ENCODE measurements at regions not wholly inside any gene's neighbourhood (a gene's known extent, or its start where the extent isn't known, plus 50 kb on each side); places are given as distances from the start of the nearest gene placed in this dataset.

DNA sequence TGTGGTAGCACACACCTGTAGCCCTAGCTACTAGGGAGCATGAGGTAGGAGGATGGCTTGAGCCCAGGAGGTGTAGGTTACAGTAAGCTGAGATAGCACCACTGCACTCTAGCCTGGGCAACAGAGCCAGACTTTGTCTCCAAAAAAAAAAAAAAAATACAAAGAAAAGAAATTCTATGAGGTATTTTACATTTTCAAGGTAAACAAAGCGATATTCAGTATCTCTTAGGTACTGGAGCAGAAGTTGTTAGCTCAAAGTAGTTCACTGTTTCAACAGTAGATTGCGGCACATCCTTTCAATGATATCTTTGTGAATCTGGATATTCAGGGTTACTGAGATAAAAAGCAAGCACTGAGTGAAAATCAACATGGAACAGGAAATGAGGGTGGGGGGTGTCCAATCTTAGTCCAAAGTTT lies 318.5 kb downstream of the ZNF621 start:
- peaks cover 8% of the 10 kb centered on the region for H3K9me3 Mint-ChIP-seq
- intact Hi-C loops (cut with micrococcal nuclease) = no loop called here
- no peak overlapping the region for H3K4me3 Mint-ChIP-seq
- CTCF ChIA-PET = interaction anchor here (0.7 kb wide), 1 partner anchor 240 kb away, joined by 3 read pairs; no protein-coding TSS in a partner anchor
- H3K4me1 Mint-ChIP-seq (ENCODE audit: low read depth) = no peaks in the 10 kb centered on the region
- H3K27me3 Mint-ChIP-seq (ENCODE audit: low read depth) = peaks cover 16% of the 10 kb centered on the region
- DNase-seq = no peak
- H3K36me3 Mint-ChIP-seq (ENCODE audit: low read depth) = no peaks in the 10 kb centered on the region
- no peak overlapping the region for H3K27ac Mint-ChIP-seq

DNA sequence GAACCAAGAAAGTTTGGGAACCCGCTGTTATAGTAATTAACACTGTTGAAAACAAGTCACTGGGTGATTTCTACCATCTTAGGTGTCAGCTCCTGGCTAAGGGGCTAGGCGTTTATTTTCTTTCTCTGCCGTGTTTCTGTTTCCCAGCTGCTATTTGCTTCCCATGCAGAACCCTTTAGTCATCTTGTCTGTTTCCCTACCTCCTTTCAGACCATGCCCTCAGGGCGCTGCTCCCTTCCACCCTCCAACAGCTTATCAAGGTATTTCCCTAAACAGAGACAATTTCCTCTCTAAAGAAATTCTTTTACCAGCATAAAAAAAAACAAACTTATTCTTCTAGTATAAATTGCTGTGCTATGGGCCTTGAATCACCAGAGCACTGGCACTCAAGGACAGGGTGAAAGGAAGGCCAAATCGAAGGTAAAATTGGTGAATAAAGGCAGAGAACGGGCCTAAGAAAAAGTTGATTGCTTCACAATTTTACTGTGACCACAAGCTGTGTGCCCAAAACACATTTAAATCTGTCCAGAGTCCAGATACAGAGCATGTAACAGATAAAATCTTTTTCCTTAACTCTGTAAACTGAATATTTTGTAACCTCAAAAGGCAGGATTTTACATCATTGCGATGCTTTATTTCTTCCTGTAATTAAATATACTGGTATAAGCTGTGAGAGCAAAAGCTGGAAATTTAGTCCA lies 319.2 kb downstream of the ZNF621 start:
- CTCF ChIA-PET = interaction anchor here (0.6 to 0.7 kb wide), 2 partner anchors 27 to 241 kb away, joined by 3 read pairs; no protein-coding TSS in a partner anchor
- DNase-seq = no peak
- intact Hi-C loops (cut with micrococcal nuclease) = no loop called here
- no peak overlapping the region for H3K4me3 Mint-ChIP-seq
- H3K4me1 Mint-ChIP-seq (ENCODE audit: low read depth) = no peaks in the 10 kb centered on the region
- no peak overlapping the region for H3K27ac Mint-ChIP-seq
- peaks cover 8% of the 10 kb centered on the region for H3K9me3 Mint-ChIP-seq
- H3K27me3 Mint-ChIP-seq (ENCODE audit: low read depth) = peaks cover 16% of the 10 kb centered on the region
- H3K36me3 Mint-ChIP-seq (ENCODE audit: low read depth) = no peaks in the 10 kb centered on the region

DNA sequence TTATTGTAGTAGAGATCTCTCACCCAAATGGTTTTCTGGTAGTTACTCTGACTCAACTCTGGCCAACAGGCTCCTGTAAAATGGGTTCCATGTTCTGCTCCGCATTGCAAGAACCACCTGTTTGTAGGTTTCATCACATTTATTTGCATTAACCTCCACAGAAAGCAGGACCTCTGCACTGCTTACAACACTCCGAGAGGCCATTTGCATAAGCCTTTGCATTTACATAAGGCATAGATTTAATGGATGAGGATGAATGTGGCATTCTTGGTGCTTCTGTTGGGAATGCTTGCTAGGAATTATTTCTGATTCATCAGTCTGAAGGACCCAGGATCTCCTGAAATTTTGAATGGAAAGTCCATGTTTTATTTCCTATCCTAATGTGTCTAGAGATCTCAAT lies 320.1 kb downstream of the ZNF621 start:
- intact Hi-C loops (cut with micrococcal nuclease) = no loop called here
- Mint-ChIP-seq H3K27me3 (ENCODE audit: low read depth) (peaks cover 16% of the 10 kb centered on the region), H3K4me1 (ENCODE audit: low read depth) (no peaks in the 10 kb centered on the region), H3K9me3 (peaks cover 8% of the 10 kb centered on the region), H3K27ac (no peak overlapping the region), H3K4me3 (no peak overlapping the region), H3K36me3 (ENCODE audit: low read depth) (no peaks in the 10 kb centered on the region)
- CTCF ChIA-PET = no interaction called here
- DNase-seq = no peak

DNA sequence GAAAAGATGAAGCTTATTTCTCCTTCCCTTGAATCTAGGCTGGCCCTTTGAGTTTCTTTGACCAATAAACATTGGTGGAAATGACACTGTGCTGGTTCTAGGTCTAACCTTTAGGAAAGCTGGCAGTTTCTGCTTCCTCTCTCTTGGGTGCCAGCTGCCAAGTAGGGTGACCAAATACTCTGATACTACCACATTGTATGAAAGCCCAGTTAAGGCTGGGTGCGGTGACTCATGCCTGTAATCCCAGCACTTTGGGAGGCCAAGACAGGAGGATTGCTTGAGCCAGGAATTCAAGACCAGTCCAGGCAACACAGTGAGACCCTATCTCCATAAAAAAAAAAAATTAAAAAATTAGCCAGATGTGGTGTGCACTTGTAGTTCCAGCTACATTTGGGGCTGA lies 320.7 kb downstream of the ZNF621 start:
- Mint-ChIP-seq H3K4me1 (ENCODE audit: low read depth) (no peaks in the 10 kb centered on the region), H3K9me3 (peaks cover 8% of the 10 kb centered on the region), H3K27me3 (ENCODE audit: low read depth) (peaks cover 16% of the 10 kb centered on the region), H3K27ac (no peak overlapping the region), H3K4me3 (no peak overlapping the region), H3K36me3 (ENCODE audit: low read depth) (no peaks in the 10 kb centered on the region)
- CTCF ChIA-PET = no interaction called here
- no peak for DNase-seq
- intact Hi-C loops (cut with micrococcal nuclease) = no loop called here

DNA sequence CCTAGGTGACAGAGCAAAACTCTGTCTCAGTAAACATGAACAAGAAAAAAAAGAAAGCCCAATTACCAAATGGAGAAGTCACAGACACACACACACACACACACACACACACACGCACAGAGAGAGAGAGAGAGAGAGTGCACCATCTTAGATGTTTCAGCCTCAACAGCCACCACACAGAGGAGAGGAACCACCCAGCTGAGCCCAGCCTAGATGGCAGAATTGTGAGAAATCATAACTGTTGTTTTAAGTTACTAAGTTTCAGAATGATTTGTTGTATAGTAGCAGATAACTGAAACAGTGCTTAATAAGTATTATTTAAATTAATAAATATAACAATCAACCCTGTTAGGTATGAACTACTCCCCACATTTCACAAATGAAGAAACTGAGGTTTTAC lies 321.2 kb downstream of the ZNF621 start:
- Mint-ChIP-seq H3K36me3 (ENCODE audit: low read depth) (no peaks in the 10 kb centered on the region), H3K27ac (no peak overlapping the region), H3K27me3 (ENCODE audit: low read depth) (peaks cover 16% of the 10 kb centered on the region), H3K4me1 (ENCODE audit: low read depth) (no peaks in the 10 kb centered on the region), H3K9me3 (peaks cover 8% of the 10 kb centered on the region), H3K4me3 (no peak overlapping the region)
- intact Hi-C loops (cut with micrococcal nuclease) = no loop called here
- CTCF ChIA-PET = no interaction called here
- DNase-seq = no peak

DNA sequence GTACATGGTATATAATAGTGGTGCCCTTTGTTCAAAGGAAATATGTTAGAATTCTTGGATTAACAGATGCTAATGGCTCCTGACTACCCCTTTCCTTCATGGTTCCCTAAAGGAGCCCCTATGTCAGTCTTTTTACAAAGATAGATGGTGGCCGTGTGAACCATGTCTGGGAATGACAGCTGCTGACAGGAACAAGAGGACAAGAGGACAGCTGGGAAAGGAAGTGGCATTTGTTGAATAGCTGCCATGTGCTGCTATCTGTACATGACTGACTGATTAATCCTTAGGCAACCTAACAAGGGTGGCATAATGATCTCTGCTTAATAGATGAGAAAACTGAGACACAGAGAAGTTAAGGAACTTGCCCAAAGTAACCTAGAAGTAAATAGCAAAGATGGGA lies 321.7 kb downstream of the ZNF621 start:
- CTCF ChIA-PET = no interaction called here
- Mint-ChIP-seq H3K4me3 (no peak overlapping the region), H3K9me3 (peaks cover 8% of the 10 kb centered on the region), H3K4me1 (ENCODE audit: low read depth) (no peaks in the 10 kb centered on the region), H3K36me3 (ENCODE audit: low read depth) (no peaks in the 10 kb centered on the region), H3K27me3 (ENCODE audit: low read depth) (peaks cover 16% of the 10 kb centered on the region), H3K27ac (no peak overlapping the region)
- intact Hi-C loops (cut with micrococcal nuclease) = no loop called here
- no peak for DNase-seq

DNA sequence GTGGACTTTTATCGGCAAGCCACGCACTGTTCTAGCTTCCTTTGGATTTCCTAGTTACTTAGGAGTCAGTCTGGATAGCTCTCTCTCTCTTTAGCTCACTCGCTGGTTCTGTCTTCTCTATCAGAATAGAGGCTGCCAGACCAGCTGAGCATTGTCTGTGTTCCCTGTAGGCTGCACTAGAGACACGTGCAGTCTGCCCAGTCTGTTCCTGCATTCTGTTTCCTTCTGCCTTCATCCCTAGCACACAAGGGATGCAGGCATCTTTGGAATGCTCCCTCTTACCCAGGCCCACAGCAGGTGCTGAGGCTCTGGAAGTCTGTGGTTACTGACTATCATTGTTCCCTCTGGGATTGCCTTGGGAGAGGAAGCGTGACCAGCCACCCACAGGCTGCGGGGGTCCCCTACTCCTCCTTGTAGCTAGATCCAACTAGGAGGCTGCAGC lies 322.8 kb downstream of the ZNF621 start:
- no peaks in the 10 kb centered on the region for H3K36me3 Mint-ChIP-seq (ENCODE audit: low read depth)
- CTCF ChIA-PET = interaction anchor here (0.5 kb wide), 1 partner anchor 16 kb away, joined by 3 read pairs; no protein-coding TSS in a partner anchor
- H3K27me3 Mint-ChIP-seq (ENCODE audit: low read depth) = peaks cover 16% of the 10 kb centered on the region
- H3K4me3 Mint-ChIP-seq = no peak overlapping the region
- intact Hi-C loops (cut with micrococcal nuclease) = no loop called here
- no peaks in the 10 kb centered on the region for H3K4me1 Mint-ChIP-seq (ENCODE audit: low read depth)
- no peak for DNase-seq
- peaks cover 8% of the 10 kb centered on the region for H3K9me3 Mint-ChIP-seq
- H3K27ac Mint-ChIP-seq = no peak overlapping the region

DNA sequence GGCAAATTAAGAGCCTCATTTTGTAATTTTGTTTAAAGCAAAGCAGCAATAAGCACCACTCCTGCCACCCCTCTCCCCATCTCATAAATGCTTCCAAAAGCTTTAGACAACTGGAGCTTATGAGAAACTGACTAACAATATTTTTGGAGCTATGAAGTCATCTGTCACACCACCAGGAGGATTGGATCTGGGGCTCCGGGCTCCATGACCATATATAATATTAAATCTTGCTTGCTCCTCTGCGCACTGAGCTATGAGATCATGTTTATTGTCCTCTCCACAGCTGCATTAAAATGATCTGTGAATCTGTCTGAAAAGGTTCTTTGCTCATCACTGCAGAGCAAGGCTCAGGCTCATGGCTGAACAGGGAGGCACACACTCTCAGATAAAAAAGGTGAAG lies 323.7 kb downstream of the ZNF621 start:
- H3K4me1 Mint-ChIP-seq (ENCODE audit: low read depth) = no peaks in the 10 kb centered on the region
- CTCF ChIA-PET = interaction anchor here (0.5 kb wide), 1 partner anchor 16 kb away, joined by 3 read pairs; no protein-coding TSS in a partner anchor
- H3K27ac Mint-ChIP-seq = no peak overlapping the region
- no peak overlapping the region for H3K4me3 Mint-ChIP-seq
- intact Hi-C loops (cut with micrococcal nuclease) = no loop called here
- DNase-seq = no peak
- peaks cover 15% of the 10 kb centered on the region for H3K27me3 Mint-ChIP-seq (ENCODE audit: low read depth)
- H3K9me3 Mint-ChIP-seq = peaks cover 8% of the 10 kb centered on the region
- H3K36me3 Mint-ChIP-seq (ENCODE audit: low read depth) = no peaks in the 10 kb centered on the region

DNA sequence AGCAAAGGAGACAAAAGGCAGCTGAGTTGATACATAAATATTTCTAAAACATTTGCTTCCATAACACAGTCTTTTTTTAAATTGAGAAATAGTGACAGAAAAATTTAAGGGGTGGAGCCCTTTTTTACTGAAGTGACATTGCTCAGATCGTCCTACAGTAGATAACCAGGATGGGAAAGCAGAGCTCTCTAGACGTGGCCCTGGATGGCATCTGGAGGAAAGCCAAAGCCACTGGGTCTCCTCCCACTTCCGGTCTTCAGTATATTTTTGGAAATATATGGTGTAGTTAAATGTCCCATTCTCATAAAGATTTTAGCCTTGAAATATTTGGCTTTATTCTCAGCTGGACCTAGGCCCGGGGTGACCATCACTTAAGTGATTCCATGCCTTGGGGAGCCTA lies 326.1 kb downstream of the ZNF621 start:
- CTCF ChIA-PET = no interaction called here
- H3K36me3 Mint-ChIP-seq (ENCODE audit: low read depth) = no peaks in the 10 kb centered on the region
- intact Hi-C loops (cut with micrococcal nuclease) = no loop called here

DNA sequence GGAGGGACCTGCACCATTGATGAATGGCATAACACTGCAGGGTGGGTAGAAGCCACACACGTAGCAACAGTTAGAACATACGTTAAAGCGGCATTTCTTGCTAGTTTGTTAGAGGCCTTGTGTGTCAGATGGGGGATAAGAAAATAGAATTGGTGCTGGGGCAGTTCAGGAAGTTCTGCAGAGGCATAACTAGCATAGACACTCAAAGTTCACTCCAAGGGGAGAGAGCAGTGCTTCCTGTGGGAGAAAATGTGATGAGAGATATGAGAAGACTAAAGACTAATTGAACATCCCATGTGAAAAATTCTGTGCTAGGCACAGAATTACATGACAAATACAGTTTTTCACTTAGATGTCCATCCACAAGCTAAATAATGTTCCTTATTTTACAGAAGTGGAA lies 327.1 kb downstream of the ZNF621 start:
- Mint-ChIP-seq H3K36me3 (ENCODE audit: low read depth) (no peaks in the 10 kb centered on the region), H3K4me3 (no peak overlapping the region), H3K27me3 (ENCODE audit: low read depth) (peaks cover 4% of the 10 kb centered on the region), H3K9me3 (no peaks in the 10 kb centered on the region), H3K4me1 (ENCODE audit: low read depth) (no peaks in the 10 kb centered on the region), H3K27ac (no peak overlapping the region)
- intact Hi-C loops (cut with micrococcal nuclease) = no loop called here
- CTCF ChIA-PET = no interaction called here
- DNase-seq = no peak

More for the DNA sequence above, 326.1 kb downstream of the ZNF621 start:
- peaks cover 1% of the 10 kb centered on the region for H3K9me3 Mint-ChIP-seq
- DNase-seq = no peak
- no peak overlapping the region for H3K27ac Mint-ChIP-seq
- no peaks in the 10 kb centered on the region for H3K4me1 Mint-ChIP-seq (ENCODE audit: low read depth)
- H3K27me3 Mint-ChIP-seq (ENCODE audit: low read depth) = peaks cover 10% of the 10 kb centered on the region
- no peak overlapping the region for H3K4me3 Mint-ChIP-seq

DNA sequence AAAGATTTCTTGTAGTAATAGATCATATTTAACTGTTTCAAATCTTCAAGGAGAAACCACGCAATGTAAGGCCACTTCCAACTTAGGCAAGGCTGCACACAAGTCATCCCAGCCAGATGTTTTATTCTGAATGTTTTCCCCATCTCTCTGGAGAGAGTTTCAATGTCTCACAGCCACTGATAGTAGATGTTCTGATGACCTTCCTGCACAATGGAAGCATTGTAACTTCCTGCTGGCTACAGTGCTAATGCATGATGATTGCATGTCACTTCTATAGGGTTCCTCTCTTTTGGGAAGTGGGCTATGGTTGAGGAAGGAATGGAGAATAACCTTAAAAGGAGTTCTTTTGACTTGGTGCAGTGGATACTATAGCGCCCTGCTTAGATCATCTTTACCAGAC lies 328.0 kb downstream of the ZNF621 start:
- H3K27ac Mint-ChIP-seq = no peak overlapping the region
- H3K4me1 Mint-ChIP-seq (ENCODE audit: low read depth) = no peaks in the 10 kb centered on the region
- no peaks in the 10 kb centered on the region for H3K36me3 Mint-ChIP-seq (ENCODE audit: low read depth)
- peaks cover 1% of the 10 kb centered on the region for H3K27me3 Mint-ChIP-seq (ENCODE audit: low read depth)
- H3K4me3 Mint-ChIP-seq = no peak overlapping the region
- no peaks in the 10 kb centered on the region for H3K9me3 Mint-ChIP-seq
- intact Hi-C loops (cut with micrococcal nuclease) = no loop called here
- CTCF ChIA-PET = no interaction called here
- DNase-seq = no peak

DNA sequence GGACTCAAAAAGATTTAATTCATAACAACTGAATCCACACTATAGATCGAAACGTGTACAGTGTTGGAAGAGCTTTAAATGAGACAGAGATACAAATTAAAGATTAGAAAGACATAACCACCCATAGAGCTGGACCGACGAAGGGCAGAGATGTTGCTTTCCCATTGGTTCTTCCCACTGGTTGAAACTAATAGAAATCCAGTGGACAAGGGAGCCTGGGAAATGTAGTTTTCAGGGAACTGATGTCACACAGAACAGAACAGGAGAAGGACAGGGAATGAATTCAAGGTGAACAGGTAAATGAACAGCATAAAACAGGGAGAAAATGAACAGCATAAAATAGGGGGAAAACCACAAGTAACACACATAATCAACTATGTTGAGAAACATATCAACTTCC lies 328.7 kb downstream of the ZNF621 start:
- Mint-ChIP-seq H3K27me3 (ENCODE audit: low read depth) (no peaks in the 10 kb centered on the region), H3K27ac (no peak overlapping the region), H3K4me1 (ENCODE audit: low read depth) (no peaks in the 10 kb centered on the region), H3K9me3 (no peaks in the 10 kb centered on the region), H3K4me3 (no peak overlapping the region), H3K36me3 (ENCODE audit: low read depth) (no peaks in the 10 kb centered on the region)
- intact Hi-C loops (cut with micrococcal nuclease) = no loop called here
- no peak for DNase-seq
- CTCF ChIA-PET = no interaction called here

DNA sequence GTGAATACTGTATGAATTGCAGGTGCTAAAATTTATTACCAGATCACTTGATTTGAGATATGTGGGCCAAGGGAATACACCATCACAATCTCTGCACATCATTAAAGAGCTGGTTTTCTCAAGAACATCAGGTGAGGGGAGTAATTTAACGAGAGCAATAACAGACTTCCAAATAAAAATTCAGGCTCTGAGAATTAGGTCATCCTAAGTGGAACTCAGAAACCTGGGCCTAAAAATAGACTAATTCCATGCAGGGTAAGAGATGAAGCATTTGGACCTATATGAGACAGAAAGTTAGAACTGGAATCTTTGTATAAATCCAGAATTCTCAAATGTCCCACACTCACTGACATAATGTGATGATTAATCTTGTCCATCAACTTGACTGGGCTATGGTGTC lies 331.1 kb downstream of the ZNF621 start:
- DNase-seq = no peak
- Mint-ChIP-seq H3K9me3 (no peaks in the 10 kb centered on the region), H3K27me3 (ENCODE audit: low read depth) (no peaks in the 10 kb centered on the region), H3K27ac (no peak overlapping the region), H3K36me3 (ENCODE audit: low read depth) (no peaks in the 10 kb centered on the region), H3K4me1 (ENCODE audit: low read depth) (no peaks in the 10 kb centered on the region), H3K4me3 (no peak overlapping the region)
- intact Hi-C loops (cut with micrococcal nuclease) = no loop called here
- CTCF ChIA-PET = no interaction called here

All from activated naive CD4-positive, alpha-beta T cell treated with anti-CD3 and anti-CD28 coated beads for 36 hours (primary cell).